GM21390 (cell line): ENCODE measurements at regions not wholly inside any gene's neighbourhood (a gene's known extent, or its start where the extent isn't known, plus 50 kb on each side); places are given as distances from the start of the nearest gene placed in this dataset.

Experiments
- ATAC-seq: cut with Tn5 transposase; IDR thresholded peaks from one replicate; pipeline ENCODE4 v1.9.1; 2021; ENCODE audit not compliant: unreplicated experiment

DNA sequence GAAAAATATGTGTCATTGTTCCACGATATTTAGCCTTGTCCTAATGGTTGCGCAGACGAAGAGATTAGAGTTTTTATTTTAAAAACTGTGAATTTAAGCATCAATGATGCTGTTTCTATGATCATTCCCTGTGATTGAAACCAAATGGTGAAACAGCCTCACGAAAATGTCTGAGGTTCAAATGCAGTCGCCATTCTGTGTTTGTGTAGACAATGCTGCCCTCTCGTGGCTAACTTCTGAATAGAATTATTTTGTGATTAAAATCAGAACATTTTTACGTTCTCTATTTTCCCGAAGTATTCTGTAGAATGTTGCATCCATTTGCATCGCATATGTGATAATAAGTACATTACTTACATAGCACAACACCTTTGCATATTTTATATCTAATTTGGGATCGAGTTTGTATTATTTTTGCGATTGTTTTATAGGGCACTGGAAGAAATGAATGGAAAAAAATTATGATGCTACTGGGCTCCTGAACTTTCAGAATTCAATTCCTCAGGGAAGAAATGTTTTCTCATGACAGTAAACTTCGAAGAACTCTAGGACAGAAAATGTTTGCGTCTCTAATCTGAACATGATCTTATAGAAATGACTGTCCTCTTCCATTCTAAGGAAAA, 54.8 kb upstream of the CREB1 start:
- ATAC-seq = no peak

DNA sequence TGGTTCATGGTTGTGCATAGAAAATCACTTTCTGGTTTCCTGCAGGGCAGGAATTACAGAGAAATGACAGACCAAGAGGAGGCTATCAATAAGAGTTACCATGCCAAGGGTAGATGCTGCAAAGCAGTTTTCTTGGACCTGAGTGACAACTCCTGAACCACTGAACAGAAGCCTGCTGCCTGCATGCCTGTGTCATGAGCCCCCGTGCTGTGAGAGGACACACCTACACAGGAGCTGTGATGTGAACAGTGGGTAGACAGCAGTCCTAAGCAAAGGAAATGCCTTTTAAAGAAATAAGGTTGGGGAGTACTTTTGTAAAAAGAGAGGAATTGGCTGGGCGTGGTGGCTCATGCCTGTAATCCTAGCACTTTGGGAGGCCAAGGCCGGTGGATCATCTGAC, 54.2 kb upstream of the CREB1 start:
- ATAC-seq = no peak

DNA sequence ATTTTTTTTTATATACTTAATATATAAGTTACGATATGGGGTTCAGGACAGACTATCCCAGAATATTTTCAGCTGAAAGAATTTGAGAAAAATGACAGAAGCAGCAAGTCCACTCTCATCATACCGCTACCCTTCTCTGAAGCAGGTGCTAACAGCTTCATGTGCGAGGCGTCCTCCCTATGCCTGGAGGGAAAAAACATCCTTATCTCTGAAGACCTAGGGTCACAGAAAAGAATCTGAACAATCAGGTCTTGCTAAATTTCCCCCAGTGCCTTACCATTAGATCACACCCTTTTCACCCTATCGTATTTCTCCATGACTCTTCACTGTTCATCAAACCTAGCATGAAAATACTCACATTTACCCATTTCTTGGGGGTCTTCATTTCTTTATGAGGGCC, 51.9 kb upstream of the CREB1 start:
- no peak for ATAC-seq

DNA sequence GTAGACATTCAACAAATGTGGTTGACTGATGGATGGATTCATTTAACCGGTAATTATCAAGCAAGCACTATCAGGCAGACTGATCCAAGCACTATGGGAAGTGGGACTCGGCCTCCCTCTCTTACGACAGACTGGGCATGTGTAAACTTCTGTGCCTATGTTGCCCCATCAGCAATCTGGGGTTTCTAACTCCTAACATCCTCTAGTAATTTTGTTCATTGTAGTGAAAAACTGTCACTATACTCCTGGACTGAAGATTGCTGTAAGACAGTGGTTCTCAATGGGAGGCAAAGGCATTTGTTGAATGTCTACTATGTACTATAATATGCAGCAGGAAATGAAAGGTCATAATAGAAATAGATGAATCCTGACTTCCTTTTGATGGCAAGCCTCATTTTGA, 51.2 kb upstream of the CREB1 start:
- ATAC-seq = no peak

DNA sequence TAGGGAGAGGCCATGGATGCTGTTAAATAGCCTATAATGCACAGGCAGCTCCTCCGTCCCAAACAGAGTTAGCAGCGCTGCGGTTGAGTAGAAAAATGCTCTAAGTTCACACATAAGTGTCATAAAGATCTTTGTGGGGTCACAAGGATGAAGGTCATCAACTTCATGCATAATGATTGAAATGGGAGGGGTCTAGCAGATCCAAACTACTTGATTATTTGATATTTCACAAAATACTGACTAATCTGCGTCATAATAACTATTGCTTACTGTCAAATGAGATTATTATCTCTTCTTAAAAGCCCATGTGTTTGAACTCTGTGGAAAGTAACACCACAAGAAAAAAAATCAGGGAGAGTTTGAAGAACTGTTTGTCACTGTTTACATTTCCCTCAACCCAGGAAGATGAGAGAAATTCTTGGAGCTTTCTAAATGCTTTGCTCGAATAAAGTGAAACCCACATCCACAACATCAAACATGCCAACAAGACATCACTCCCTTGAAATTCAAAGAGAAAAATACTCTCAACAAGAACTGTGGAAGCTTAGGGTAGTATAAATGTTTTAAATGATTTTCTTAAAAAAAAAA, 50.5 kb upstream of the CREB1 start:
- no peak for ATAC-seq
